ENCODE measurements at regions not wholly inside any gene's neighbourhood (a gene's known extent, or its start where the extent isn't known, plus 50 kb on each side); places are given as distances from the start of the nearest gene placed in this dataset.
"Not testable (repeated sequence)": the region's sequence is repeated elsewhere in the genome, so short reads cannot be mapped to it uniquely, and the experiment has no call there.

DNA sequence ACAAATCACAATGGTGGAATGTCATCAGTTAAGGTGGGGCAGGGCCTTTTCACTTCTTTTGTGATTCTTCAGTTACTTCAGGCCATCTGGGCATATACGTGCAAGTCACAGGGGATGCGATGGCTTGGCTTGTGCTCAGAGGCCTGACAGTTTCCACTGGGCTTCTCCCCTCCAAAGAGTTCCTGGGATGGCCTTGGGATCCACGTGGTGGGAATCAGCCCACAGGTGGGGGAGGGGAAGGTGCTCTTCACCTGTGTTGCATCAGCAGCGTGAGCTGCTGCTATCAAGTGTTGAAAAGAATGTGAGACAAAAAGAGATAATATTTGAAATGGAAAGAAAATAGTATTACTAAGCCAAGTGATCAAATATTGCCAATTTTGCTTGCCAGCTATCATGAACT, 116.2 kb upstream of the F3 start:
- TF ChIP-seq POLR2A (IDR thresholded peaks at IDR 0.05), result not testable (repeated sequence)
- TF ChIP-seq, protein P1, sequence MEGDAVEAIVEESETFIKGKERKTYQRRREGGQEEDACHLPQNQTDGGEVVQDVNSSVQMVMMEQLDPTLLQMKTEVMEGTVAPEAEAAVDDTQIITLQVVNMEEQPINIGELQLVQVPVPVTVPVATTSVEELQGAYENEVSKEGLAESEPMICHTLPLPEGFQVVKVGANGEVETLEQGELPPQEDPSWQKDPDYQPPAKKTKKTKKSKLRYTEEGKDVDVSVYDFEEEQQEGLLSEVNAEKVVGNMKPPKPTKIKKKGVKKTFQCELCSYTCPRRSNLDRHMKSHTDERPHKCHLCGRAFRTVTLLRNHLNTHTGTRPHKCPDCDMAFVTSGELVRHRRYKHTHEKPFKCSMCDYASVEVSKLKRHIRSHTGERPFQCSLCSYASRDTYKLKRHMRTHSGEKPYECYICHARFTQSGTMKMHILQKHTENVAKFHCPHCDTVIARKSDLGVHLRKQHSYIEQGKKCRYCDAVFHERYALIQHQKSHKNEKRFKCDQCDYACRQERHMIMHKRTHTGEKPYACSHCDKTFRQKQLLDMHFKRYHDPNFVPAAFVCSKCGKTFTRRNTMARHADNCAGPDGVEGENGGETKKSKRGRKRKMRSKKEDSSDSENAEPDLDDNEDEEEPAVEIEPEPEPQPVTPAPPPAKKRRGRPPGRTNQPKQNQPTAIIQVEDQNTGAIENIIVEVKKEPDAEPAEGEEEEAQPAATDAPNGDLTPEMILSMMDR (IDR thresholded peaks at IDR 0.05 in 4 of 5, conservative IDR thresholded peaks at IDR 0.05 in 1 of 5), result not testable (repeated sequence)
